ENCODE measurements at regions not wholly inside any gene's neighbourhood (a gene's known extent, or its start where the extent isn't known, plus 50 kb on each side); places are given as distances from the start of the nearest gene placed in this dataset.

- no peak for TF ChIP-seq MYC (CRISPR knock-in tag; IDR thresholded peaks at IDR 0.05; ENCODE audit: borderline replicate concordance)
- TF ChIP-seq FOSL2 (CRISPR knock-in tag; IDR thresholded peaks at IDR 0.05) = no peak
- no peak for TF ChIP-seq POLR2AphosphoS5 (IDR thresholded peaks at IDR 0.05; ENCODE audit: low read depth, low read length)
- TF ChIP-seq PRDM10 (CRISPR knock-in tag; IDR thresholded peaks at IDR 0.05; ENCODE audit: low read depth) = no peak
- no peak for TF ChIP-seq MTF1 (CRISPR knock-in tag; IDR thresholded peaks at IDR 0.05)
- no peak for TF ChIP-seq POLR2A (IDR thresholded peaks at IDR 0.05; ENCODE audit: insufficient read depth in 1 of 2, low read depth in 2 of 2, low read length in 2 of 2)
- no peak for TF ChIP-seq ZBTB33 (CRISPR knock-in tag; IDR thresholded peaks at IDR 0.05)
- TF ChIP-seq MXD3 (CRISPR knock-in tag; IDR thresholded peaks at IDR 0.05) = no peak
- no peak for TF ChIP-seq ZNF225 (CRISPR knock-in tag; IDR thresholded peaks at IDR 0.05)
Observed at GRCh38 chr3:124442463-124442862, 287.8 kb upstream of the UMPS start.

All from HepG2 (cell line).